ENCODE measurements at regions not wholly inside any gene's neighbourhood (a gene's known extent, or its start where the extent isn't known, plus 50 kb on each side); places are given as distances from the start of the nearest gene placed in this dataset.

DNA sequence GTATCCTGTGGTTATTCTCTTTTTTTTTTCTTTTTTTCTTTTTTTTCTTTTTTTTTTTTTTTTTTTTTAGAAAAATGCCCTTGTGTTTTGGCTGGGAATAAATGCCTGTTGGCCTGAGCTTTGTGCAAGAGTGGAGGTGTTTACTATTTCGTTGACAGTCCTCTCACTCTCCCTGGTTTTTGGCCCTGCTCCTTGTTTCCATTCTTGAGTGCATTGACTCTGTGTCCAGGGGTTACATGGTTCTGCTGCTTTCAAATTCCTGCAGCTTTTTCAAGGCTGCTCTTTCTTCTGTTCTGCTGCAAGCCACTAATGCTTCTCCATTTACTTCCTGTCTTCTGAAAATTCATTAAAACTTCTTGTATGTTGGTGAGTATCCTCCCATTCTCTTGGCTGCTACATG is 59.7 kb upstream of the TBX20 start:
- TF ChIP-seq EZH2 (IDR thresholded peaks at IDR 0.05; ENCODE audit: borderline replicate concordance, low read depth, low read length, poor library complexity, severe bottlenecking): no peak
- TF ChIP-seq, protein P1, sequence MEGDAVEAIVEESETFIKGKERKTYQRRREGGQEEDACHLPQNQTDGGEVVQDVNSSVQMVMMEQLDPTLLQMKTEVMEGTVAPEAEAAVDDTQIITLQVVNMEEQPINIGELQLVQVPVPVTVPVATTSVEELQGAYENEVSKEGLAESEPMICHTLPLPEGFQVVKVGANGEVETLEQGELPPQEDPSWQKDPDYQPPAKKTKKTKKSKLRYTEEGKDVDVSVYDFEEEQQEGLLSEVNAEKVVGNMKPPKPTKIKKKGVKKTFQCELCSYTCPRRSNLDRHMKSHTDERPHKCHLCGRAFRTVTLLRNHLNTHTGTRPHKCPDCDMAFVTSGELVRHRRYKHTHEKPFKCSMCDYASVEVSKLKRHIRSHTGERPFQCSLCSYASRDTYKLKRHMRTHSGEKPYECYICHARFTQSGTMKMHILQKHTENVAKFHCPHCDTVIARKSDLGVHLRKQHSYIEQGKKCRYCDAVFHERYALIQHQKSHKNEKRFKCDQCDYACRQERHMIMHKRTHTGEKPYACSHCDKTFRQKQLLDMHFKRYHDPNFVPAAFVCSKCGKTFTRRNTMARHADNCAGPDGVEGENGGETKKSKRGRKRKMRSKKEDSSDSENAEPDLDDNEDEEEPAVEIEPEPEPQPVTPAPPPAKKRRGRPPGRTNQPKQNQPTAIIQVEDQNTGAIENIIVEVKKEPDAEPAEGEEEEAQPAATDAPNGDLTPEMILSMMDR (conservative IDR thresholded peaks at IDR 0.05; ENCODE audit: low read depth, low read length): no peak
- no TSS peak for BruUV-seq (replicated peaks)
- Histone ChIP-seq H3K27ac (ENCODE audit: low read depth, low read length, poor library complexity, severe bottlenecking) (no peak overlapping the region), H3K4me3 (ENCODE audit: low read depth, low read length, poor library complexity, severe bottlenecking) (no peak overlapping the region), H3K4me1 (ENCODE audit: insufficient read depth, low read length, poor library complexity, severe bottlenecking) (no peaks in the 10 kb centered on the region), H3K9me3 (ENCODE audit: low read depth, low read length, poor library complexity, severe bottlenecking) (no peaks in the 10 kb centered on the region), H3K36me3 (ENCODE audit: insufficient read depth, low read length, poor library complexity, severe bottlenecking) (no peaks in the 10 kb centered on the region), H3K27me3 (replicated peaks; ENCODE audit: insufficient read depth, low read depth, low read length, poor library complexity) (no peaks in the 10 kb centered on the region)
- no peak for DNase-seq (ENCODE audit: low spot score)
- POLR2A ChIA-PET (ENCODE audit: low non-redundant PET): no interaction called here
- intact Hi-C loops (cut with micrococcal nuclease; ENCODE audit: unreplicated experiment): no loop called here
- CTCF ChIA-PET: no interaction called here
